Gastrocnemius medialis (tissue), 4 donors: ENCODE measurements at regions not wholly inside any gene's neighbourhood (a gene's known extent, or its start where the extent isn't known, plus 50 kb on each side); places are given as distances from the start of the nearest gene placed in this dataset.

ENCODE experiments used
- CTCF ChIP-seq, 5 experiments: fragments of 450-650 bp in 3 of 5; fragments of 200-600 bp in 2 of 5; sonication (generic) in 2 of 5; IDR thresholded peaks in 4 of 5; conservative IDR thresholded peaks in 1 of 5; 1 replicate in 4 of 5; 2 replicates in 1 of 5; pipeline ENCODE4 v1.5.1; 2016 to 2019; ENCODE audit warnings: antibody characterized with exemption in 5 of 5, mild to moderate bottlenecking in 3 of 5, moderate library complexity in 3 of 5
- POLR2A ChIP-seq, 2 donors: fragments of 450-650 bp; IDR thresholded peaks; one replicate each; pipeline ENCODE4 v1.6.1; 2017; ENCODE audit warnings: antibody characterized with exemption in 2 of 2, mild to moderate bottlenecking in 2 of 2, moderate library complexity in 2 of 2

DNA sequence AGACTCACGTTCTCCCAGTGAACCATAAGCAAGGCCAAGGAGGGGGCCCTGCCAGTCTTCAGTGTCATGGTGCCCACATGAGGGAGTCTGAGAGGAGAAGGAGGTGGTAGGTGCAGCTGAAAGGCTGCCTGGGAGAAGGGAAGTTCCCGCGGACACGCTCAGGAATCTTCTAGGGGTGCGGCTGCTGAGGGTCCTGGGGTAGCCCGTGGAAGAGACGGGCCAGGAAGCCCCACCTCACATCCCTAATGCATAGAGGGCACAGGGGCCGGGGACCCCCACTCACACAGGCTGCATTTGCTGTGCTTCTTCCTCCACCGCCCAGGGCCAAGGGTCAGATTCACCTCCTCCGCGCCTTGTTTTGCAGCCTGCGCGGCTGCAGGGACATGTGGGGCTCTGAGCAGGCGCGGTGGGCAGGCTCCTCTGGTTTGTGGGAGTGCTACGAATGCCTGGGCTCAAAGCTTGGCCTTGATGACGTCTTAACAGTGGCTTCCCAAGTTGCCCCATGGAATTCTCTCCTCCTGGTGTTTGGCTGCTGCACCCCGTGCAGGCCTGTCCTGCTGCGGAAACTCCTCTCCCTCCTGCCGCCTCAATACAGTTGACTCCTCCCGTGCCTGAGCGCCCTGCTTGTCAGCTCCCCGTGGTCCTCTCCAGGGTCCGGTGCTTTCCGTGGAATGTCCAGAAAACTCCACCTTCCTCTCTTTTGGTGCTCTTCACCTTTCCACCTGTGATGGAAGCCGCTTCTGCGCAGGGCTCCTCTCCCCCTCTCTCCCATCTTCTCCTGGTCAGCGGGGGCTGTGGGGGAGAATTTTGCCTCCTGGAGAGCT, 95.7 kb downstream of the VAPA start:
- TF ChIP-seq CTCF (IDR thresholded peaks at IDR 0.05 in 4 of 5, conservative IDR thresholded peaks at IDR 0.05 in 1 of 5) (no peak), POLR2A (IDR thresholded peaks at IDR 0.05) (no peak)
